Activated CD4-positive, alpha-beta T cell treated with anti-CD3 and anti-CD28 coated beads for 4 hours (primary cell): ENCODE measurements at regions not wholly inside any gene's neighbourhood (a gene's known extent, or its start where the extent isn't known, plus 50 kb on each side); places are given as distances from the start of the nearest gene placed in this dataset.

Experiments
- DNase-seq, 2 donors: peaks; one replicate each; pipeline ENCODE4 v3.0.0-alpha.2; 2020

- DNase-seq: no peak
These were observed 578.5 kb downstream of the BUD13 start for GRCh38 chr11:116194156-116194904.

DNA sequence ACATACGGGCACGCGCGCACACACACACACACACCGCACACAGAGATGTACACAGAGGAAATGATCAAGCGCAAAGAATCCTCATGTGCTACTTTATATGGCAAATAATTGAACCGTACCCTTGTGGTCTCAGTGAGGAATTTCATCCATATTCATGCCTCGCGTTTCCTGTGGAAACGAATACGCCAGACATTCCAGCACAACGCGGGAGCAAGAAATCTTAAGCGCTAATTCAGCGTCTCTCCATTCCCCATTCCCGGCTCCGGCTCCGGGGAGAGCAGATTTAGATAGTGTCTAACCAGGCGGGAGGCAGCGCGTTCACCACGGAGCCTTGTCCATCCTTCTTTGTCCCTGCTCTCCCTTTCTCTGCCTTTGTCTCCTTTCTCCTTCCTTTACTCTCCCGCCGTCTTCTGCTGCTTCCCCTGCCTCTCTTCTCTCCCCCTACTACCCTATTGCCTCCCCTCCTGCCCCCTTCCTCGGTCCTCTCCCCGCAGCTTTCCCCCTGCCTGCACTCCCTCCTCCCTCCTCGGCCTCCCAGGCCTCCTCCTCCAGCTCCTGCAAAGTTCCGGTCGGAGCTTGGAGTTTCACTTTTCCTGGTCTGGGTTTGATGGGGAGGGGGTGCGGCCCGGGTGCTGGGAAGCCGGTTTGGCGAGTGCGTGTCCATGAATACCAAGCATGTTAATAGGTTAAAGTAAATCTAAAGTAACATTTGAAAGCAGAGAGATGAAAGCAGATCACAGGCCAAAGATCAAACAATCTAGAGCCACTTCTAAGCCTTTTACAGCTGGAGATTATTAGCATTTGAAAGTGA, 579.3 kb downstream of the BUD13 start:
- DNase-seq: no peak

DNA sequence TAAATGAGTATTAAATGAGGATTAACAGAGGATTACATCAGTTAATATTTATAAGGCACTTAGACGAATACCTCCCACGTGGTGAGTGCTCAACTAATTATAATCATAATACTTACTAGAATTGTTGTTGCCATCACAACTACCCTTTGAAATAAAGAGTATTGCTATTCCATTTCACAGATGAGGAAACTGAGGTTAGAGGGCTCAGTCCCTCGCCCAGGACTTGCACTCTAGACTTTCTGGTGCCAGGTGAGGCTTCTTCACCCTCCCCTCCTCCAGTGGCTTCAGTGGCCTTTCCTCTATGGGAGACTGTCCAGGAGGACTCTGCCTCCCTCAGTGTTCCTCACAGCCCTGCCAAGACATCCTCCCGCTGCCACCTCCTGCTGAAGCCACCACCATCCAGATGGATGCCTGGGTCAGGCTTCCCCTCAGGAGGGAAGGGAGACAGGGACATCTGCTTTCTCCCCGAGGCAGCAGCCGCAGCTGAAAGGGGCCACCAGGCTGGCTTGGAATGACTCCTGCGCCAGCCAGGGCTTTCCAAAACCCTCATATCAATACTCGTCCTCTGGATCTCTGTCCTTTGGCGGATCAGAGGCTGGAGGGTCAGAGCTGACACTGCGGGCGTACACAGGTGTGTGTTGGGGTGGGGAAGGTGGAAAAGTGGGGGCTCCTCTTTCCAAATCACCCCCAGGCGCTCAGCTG, 580.1 kb downstream of the BUD13 start:
- no peak for DNase-seq

GRCh38 chr11:116190861-116191260, 581.9 kb downstream of the BUD13 start:
- DNase-seq: no peak

GRCh38 chr11:116189408-116190170, 583.2 kb downstream of the BUD13 start:
- no peak for DNase-seq

GRCh38 chr11:116188350-116188749, 584.4 kb downstream of the BUD13 start:
- DNase-seq: no peak

- no peak for DNase-seq
These were observed 585.8 kb downstream of the BUD13 start for GRCh38 chr11:116187026-116187425.

- DNase-seq: no peak
These were observed 587.2 kb downstream of the BUD13 start for GRCh38 chr11:116185551-116185950.

GRCh38 chr11:116184763-116185162, 588.0 kb downstream of the BUD13 start:
- no peak for DNase-seq

DNA sequence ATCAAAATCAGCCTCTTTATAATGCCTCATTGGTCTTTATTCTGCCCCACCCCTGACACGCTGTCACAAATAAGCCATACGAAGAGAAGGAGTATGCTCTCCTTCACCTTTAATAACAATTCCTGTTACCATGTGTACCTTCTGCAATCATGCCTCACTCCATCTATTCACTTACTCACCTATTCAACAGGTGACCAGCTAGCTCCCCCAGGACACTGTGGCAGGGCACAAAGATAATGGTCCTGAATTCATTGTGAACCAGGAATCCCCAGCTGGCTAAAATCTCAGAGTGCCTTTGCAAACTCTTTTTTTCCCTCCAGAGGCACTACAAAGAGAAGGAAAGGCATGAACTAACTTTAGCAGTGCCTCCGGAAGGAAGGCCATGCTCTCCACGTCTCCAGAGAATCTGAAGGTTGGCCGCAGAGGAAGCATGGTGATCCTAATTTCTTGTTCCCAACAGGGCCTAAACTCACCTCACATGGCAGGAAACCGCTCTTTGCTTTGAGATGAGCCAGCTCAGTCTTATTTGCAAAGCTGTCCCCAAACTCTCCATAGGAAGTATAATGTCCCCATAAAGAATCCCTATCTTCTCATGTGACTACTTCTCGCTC, 590.3 kb downstream of the BUD13 start:
- no peak for DNase-seq

DNA sequence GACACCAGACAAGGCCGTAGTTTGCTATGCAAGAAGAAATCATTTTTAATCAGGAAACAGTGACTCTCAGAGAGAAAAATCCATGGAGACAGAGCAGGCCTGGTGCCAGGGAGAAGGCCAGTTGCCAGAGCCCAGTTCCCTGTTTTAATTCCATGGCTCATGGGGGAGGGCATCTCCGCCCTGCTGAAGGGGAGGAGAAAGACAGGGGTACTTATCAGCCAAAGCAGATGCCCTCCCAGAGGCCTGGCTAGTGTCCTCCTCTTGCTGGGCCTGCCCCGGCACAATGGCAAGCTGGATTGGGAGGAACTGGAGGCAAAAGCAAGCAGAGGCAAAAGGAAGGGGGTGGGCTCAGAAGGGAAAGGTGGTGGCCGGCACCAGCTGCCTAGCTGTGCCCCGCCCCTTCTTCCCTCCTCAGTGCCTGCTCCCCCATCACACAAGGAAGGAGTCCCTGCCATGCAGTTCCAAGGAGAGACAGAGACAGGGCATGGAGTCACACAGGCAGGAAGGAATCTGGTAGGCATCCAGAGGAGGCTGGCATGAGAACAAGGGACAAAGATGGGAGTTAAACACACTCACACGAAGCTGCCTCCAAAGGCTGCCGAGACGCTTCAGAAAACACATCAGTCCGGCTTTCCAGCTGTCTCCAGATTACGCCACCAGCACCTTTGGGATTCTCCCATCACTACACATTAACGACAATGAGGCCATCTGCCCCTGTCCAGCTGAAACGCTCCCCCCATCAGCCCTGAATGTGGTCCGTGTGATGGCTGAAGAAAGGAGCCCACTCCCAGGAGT, 591.8 kb downstream of the BUD13 start:
- no peak for DNase-seq

- no peak for DNase-seq
These were observed 593.4 kb downstream of the BUD13 start for GRCh38 chr11:116179401-116179800.

DNA sequence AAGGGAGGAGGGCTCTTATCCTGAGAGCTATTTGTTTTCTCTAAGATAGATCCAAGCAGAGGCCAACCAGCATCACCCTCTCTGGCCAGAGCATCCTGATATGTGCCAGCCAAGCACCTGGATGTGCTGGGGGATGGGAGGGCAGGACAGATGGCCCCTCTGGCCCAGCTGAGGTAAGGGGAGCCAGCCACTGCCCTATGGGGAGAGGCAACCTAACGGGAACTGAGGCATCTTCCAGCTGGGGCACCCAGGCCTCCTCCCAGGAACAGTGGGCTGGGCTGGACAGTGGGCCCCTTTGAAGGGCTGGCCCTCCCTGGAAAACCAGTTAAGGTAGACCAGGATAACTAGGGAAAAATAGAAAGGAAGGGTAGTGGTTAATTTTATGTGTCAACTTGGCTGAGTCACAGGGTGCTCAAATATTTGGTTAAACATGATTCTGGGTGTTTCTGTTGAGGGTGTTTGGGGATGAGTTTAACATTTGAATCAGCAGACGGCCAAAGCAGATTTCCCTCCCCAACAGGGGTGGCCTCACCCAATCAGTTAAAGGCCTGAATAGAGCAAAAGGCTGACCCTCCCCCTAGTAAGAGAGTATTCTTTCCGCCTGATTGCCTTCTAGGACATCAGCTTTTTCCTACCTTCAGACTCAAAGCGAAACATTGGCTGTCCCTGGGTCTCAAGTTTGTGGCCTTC, 595.1 kb downstream of the BUD13 start:
- no peak for DNase-seq

GRCh38 chr11:116176484-116177005, 596.2 kb downstream of the BUD13 start:
- no peak for DNase-seq

GRCh38 chr11:116175707-116176106, 597.1 kb downstream of the BUD13 start:
- no peak for DNase-seq

DNA sequence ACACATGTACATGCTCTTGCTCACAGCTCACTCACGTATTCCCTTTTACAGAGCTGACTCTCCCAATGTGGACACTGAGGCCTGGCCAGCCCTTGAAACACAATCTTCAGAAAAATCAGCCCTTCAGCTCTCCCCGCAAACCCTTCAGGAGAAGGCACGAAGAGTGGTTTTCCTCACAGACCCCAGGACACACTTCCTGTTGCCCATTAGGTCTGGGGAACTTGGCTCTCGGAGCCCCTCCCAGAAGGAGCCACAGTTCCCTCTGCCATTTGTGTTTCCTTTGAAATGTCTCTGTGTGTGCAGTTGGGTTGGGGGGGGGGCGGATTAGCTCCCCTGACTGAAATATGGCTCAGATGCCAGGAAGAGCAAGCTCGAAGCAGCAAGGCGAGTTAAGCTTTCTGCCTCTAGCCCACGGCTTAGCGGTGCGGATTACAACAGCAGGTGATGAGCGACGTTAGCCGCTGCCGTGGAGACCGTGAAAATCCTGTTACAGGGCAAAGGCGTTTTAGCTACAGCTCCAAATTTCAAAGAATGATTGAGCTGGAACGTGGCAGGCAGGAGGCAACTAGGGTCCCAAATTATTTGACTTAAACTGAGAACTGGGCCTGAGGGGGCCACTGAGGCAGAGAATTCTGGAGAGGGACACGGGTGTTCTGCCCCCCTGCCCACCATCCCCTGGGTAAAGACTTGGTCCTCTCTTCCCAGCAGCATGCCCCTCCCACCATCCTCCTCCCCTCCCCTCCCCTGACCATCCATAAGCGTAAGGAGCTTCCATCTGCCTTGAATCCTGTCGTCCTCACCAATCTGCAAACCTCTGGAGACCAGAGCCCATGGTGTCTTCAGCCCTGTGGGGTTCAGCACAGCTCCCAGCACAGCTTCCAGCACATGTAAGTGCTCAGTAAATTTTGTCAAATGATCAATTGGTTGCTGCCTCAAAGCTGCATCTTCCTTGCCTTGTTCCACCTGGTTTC, 598.6 kb downstream of the BUD13 start:
- no peak for DNase-seq

- DNase-seq: no peak
These were observed 599.3 kb downstream of the BUD13 start for GRCh38 chr11:116173506-116173905.

DNA sequence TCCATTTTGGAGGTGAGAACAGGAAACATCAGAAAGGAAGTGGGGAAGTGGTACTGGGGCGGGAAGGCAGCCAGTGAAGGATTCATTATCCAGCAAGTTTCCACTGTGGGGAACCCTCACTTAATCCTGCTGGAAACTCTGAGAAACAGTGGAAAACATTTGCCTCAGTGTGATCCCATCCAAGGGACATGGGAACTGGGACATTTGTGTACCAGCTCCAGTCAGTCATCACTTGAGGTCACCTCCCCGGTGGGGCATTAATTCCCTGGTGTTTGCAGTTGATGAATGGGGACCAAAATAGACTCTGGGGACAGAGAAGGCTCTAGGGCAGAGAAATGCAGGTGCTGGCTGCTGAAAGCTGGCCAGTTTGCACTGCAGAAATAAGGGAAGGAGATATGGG, 599.9 kb downstream of the BUD13 start:
- no peak for DNase-seq

DNA sequence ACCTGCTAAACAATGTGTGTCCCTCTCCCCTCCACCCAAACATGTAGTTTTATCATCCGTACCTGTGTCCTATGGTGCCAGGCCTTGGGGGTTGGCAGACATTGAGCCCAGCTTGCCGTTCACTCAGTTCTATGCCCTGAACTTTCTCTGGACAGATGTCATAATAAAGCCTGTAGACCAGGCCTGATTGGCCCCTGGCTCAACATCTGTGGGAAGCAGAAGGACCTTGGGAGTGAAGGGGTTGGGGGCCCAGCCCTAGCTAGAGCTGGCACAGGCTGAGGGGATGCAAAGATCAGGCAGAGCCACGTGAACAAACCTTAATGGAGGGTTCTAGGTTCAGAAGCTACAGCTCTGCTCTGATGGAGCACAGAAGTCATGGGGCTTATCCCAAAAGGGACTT, 600.6 kb downstream of the BUD13 start:
- DNase-seq: no peak
